Thyroid gland (tissue), 4 donors: ENCODE measurements at regions not wholly inside any gene's neighbourhood (a gene's known extent, or its start where the extent isn't known, plus 50 kb on each side); places are given as distances from the start of the nearest gene placed in this dataset.

Experiments
- POLR2A ChIP-seq, 2 donors: fragments of 450-650 bp; IDR thresholded peaks; one replicate each; pipeline ENCODE4 v1.6.1; 2017; ENCODE audit warnings: antibody characterized with exemption in 2 of 2, mild to moderate bottlenecking in 2 of 2, moderate library complexity in 1 of 2
- TF ChIP-seq, protein P1 (sequence below), 6 experiments: fragments of 200-600 bp in 3 of 6; fragments of 450-650 bp in 3 of 6; sonication (generic) in 3 of 6; IDR thresholded peaks; one replicate each; pipeline ENCODE4 v1.5.1; 2016 to 2019; ENCODE audit warnings: antibody characterized with exemption in 6 of 6, mild to moderate bottlenecking in 2 of 6, inconsistent platforms in 1 of 6, moderate library complexity in 1 of 6

DNA sequence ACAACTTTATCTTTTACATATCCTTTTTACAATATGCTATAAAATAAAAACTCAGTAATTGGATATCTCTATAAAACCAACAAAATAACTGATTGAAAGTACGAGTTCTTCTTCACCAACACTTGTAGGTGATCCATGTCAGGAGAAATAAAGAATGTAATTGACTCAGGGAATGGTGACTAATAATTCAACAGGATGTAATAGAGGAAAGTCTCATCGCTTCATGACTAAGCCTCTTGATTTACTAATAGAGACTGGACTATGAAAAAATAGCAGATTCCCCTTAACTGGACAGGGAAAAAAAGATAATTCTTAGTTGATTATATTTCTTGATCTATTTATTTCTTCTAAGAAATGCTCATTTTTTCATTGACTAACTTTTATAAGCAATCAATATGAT, 507.7 kb upstream of the PTGER4 start:
- TF ChIP-seq, protein P1, sequence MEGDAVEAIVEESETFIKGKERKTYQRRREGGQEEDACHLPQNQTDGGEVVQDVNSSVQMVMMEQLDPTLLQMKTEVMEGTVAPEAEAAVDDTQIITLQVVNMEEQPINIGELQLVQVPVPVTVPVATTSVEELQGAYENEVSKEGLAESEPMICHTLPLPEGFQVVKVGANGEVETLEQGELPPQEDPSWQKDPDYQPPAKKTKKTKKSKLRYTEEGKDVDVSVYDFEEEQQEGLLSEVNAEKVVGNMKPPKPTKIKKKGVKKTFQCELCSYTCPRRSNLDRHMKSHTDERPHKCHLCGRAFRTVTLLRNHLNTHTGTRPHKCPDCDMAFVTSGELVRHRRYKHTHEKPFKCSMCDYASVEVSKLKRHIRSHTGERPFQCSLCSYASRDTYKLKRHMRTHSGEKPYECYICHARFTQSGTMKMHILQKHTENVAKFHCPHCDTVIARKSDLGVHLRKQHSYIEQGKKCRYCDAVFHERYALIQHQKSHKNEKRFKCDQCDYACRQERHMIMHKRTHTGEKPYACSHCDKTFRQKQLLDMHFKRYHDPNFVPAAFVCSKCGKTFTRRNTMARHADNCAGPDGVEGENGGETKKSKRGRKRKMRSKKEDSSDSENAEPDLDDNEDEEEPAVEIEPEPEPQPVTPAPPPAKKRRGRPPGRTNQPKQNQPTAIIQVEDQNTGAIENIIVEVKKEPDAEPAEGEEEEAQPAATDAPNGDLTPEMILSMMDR (IDR thresholded peaks at IDR 0.05), result no peak
- no peak for TF ChIP-seq POLR2A (IDR thresholded peaks at IDR 0.05)
